GM12874 (cell line): ENCODE measurements at regions not wholly inside any gene's neighbourhood (a gene's known extent, or its start where the extent isn't known, plus 50 kb on each side); places are given as distances from the start of the nearest gene placed in this dataset.

Experiments used
- CTCF ChIP-seq: IDR thresholded peaks from 2 replicates; pipeline ENCODE4 v1.5.1; 2011; ENCODE audit warnings: low read depth, mild to moderate bottlenecking, control low read depth, low read length, moderate library complexity; ENCODE audit not compliant: insufficient read depth

- TF ChIP-seq CTCF, result no peak
These were observed 101.8 kb upstream of the SEC61G start for GRCh38 chr7:54860843-54861242.

- TF ChIP-seq CTCF, result no peak
These were observed 105.7 kb upstream of the SEC61G start for GRCh38 chr7:54864663-54865062.

- TF ChIP-seq CTCF, result no peak
These were observed 110.5 kb upstream of the SEC61G start for GRCh38 chr7:54869523-54869922.

DNA sequence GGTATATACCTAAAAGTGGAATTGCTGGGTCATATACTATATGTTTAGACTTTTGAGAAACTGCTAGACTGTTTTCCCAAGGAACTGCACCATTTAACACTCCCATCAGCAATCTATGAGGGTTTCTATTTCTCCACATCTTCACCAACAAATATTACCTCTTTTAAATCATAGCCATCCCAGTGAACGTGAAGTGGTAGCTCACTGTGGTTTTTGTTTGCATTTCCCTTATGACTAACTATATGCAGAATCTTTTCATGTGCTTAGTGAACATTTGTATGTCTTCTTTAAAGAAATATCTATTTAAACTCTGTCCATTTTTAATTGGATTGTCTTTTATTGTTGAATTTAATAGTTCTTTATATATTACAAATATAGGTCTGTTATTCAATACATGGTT, 115.8 kb upstream of the SEC61G start:
- TF ChIP-seq CTCF, result no peak

GRCh38 chr7:54877683-54878082, 118.7 kb upstream of the SEC61G start:
- no peak for TF ChIP-seq CTCF

- no peak for TF ChIP-seq CTCF
These were observed 119.3 kb upstream of the SEC61G start for GRCh38 chr7:54878339-54878738.

- no peak for TF ChIP-seq CTCF
These were observed 120.8 kb upstream of the SEC61G start for GRCh38 chr7:54879776-54880175.
